ENCODE measurements at regions not wholly inside any gene's neighbourhood (a gene's known extent, or its start where the extent isn't known, plus 50 kb on each side); places are given as distances from the start of the nearest gene placed in this dataset.
"Not testable (repeated sequence)": the region's sequence is repeated elsewhere in the genome, so short reads cannot be mapped to it uniquely, and the experiment has no call there.

DNA sequence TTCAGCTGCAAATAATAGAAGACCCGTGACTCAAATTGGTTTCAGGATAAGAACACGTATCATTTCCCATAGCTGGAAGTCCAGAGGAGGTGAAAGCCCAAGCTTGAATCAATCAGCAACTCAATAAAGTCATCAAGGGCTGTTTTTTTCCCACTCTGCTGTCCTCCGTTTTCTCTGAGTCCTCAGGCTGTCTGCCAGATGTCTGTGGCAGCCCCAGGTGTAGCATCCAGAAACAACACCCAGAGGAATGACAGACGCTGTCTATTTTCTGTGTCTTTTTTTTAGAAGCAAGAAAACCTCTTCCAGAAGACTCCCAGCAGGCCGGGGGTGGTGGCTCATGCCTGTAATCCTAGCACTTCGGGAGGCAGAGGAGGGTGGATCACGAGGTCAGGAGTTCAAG is 204.4 kb downstream of the FAM43A start:
- CTCF ChIA-PET = no interaction called here
- TF ChIP-seq SP1 (IDR thresholded peaks at IDR 0.05) (no peak), BHLHE40 (IDR thresholded peaks at IDR 0.05; ENCODE audit: borderline replicate concordance) (no peak), ARNT (IDR thresholded peaks at IDR 0.05) (no peak), FOXK2 (IDR thresholded peaks at IDR 0.05) (no peak), HDGF (IDR thresholded peaks at IDR 0.05; ENCODE audit: borderline replicate concordance) (no peak), ELF4 (IDR thresholded peaks at IDR 0.05) (no peak), CTBP1 (IDR thresholded peaks at IDR 0.05; ENCODE audit: borderline replicate concordance) (no peak), ZNF384 (IDR thresholded peaks at IDR 0.05) (no peak), FOXM1 (IDR thresholded peaks at IDR 0.05; ENCODE audit: borderline replicate concordance) (no peak), NFRKB (IDR thresholded peaks at IDR 0.05) (no peak), LEF1 (IDR thresholded peaks at IDR 0.05; ENCODE audit: borderline replicate concordance) (no peak), SUZ12 (IDR thresholded peaks at IDR 0.05) (no peak), L3MBTL2 (conservative IDR thresholded peaks at IDR 0.05) (no peak), FOXA1 (IDR thresholded peaks at IDR 0.05) (no peak), TARDBP (IDR thresholded peaks at IDR 0.05) (no peak)
- TF ChIP-seq, protein P1, sequence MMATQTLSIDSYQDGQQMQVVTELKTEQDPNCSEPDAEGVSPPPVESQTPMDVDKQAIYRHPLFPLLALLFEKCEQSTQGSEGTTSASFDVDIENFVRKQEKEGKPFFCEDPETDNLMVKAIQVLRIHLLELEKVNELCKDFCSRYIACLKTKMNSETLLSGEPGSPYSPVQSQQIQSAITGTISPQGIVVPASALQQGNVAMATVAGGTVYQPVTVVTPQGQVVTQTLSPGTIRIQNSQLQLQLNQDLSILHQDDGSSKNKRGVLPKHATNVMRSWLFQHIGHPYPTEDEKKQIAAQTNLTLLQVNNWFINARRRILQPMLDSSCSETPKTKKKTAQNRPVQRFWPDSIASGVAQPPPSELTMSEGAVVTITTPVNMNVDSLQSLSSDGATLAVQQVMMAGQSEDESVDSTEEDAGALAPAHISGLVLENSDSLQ (IDR thresholded peaks at IDR 0.05) = no peak
- POLR2A ChIA-PET = no interaction called here
- DNase-seq (ENCODE audit: extremely low spot score) = no peak

DNA sequence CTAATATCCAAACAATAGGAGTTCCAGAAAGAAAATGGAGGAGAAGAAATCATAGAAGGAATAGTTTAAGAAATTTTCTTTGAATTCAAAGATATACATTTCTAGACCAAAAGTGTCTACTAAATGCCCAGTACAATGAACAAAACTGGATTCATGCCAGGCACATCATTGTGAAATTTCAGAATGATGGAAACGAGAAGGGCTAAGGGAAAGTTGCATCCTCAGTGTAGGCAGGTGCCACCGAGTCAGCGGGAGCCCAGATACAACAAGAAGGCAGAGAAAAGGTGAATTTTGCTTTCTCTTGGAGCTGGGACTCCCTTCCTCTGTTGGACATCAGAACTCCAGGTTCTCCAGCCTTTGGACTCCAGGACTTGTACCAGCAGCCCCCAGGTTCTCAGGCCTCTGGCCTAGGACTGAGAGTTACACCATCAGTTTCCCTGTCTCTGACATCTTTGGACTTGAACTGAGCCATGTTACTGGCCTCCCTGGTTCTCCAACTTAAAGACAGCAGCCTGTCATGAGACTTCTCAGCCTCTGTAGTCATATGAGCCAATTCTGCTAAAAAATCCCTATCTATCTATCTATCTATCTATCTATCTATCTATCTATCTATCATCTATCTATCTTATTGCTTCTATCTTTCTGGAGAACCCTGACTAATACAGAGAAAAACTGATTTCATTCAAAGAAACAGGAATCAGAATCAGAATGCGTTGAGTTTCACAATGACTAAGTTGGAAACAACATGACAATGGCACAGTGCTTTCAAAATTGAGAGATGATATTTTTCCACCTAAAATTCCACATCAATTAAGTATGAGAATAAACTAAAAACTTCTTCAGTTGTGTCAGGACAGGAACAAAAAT is 207.7 kb downstream of the FAM43A start:
- POLR2A ChIA-PET = no interaction called here
- CTCF ChIA-PET = no interaction called here
- DNase-seq (ENCODE audit: extremely low spot score) = no peak
- TF ChIP-seq, protein P1 (IDR thresholded peaks at IDR 0.05) = no peak
- TF ChIP-seq FOXK2 (IDR thresholded peaks at IDR 0.05) (no peak), ELF4 (IDR thresholded peaks at IDR 0.05) (no peak), BHLHE40 (IDR thresholded peaks at IDR 0.05; ENCODE audit: borderline replicate concordance) (no peak), CTBP1 (IDR thresholded peaks at IDR 0.05; ENCODE audit: borderline replicate concordance) (no peak), FOXA1 (IDR thresholded peaks at IDR 0.05) (no peak), HDGF (IDR thresholded peaks at IDR 0.05; ENCODE audit: borderline replicate concordance) (no peak), SP1 (IDR thresholded peaks at IDR 0.05) (no peak), SUZ12 (IDR thresholded peaks at IDR 0.05) (no peak), FOXM1 (IDR thresholded peaks at IDR 0.05; ENCODE audit: borderline replicate concordance) (no peak)

GRCh38 chr3:194894538-194894937 is 208.9 kb downstream of the FAM43A start:
- DNase-seq (ENCODE audit: extremely low spot score) = no peak
- POLR2A ChIA-PET = no interaction called here
- CTCF ChIA-PET = no interaction called here
- TF ChIP-seq L3MBTL2 (conservative IDR thresholded peaks at IDR 0.05) = no peak
- TF ChIP-seq ARNT (IDR thresholded peaks at IDR 0.05) = no peak
- TF ChIP-seq FOXK2 (IDR thresholded peaks at IDR 0.05) = no peak

GRCh38 chr3:194900854-194901522 is 215.3 kb downstream of the FAM43A start:
- POLR2A ChIA-PET = no interaction called here
- TF ChIP-seq LEF1 (IDR thresholded peaks at IDR 0.05; ENCODE audit: borderline replicate concordance) = no peak
- no peak for TF ChIP-seq HDGF (IDR thresholded peaks at IDR 0.05; ENCODE audit: borderline replicate concordance)
- TF ChIP-seq, protein P1 (IDR thresholded peaks at IDR 0.05) = no peak
- TF ChIP-seq NFRKB (IDR thresholded peaks at IDR 0.05) = no peak
- no peak for TF ChIP-seq ELF4 (IDR thresholded peaks at IDR 0.05)
- TF ChIP-seq ARNT (IDR thresholded peaks at IDR 0.05) = no peak
- no peak for TF ChIP-seq FOXK2 (IDR thresholded peaks at IDR 0.05)
- TF ChIP-seq ZNF384 (IDR thresholded peaks at IDR 0.05) = no peak
- TF ChIP-seq FOXM1 (IDR thresholded peaks at IDR 0.05; ENCODE audit: borderline replicate concordance) = no peak
- TF ChIP-seq L3MBTL2 (conservative IDR thresholded peaks at IDR 0.05) = no peak
- TF ChIP-seq SUZ12 (IDR thresholded peaks at IDR 0.05) = no peak
- no peak for DNase-seq (ENCODE audit: extremely low spot score)
- CTCF ChIA-PET = no interaction called here

DNA sequence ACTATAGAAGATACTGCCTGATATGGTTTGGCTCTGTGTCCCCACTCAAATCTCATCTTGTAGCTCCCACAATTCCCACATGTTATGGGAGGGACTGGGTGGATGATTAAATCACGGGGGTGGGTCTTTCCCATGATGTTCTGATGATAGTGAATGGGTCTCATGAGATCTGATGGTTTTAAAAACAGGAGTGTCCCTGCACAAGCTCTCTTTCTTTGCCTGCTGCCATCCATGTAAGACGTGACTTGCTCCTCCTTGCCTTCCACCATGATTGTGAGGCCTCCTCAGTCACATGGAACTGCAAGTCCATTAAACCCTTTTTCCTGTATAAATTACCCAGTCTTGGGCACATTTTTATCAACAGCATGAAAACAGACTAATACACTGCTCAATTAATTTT is 217.8 kb downstream of the FAM43A start:
- DNase-seq (ENCODE audit: extremely low spot score); POLR2A ChIA-PET; CTCF ChIA-PET: not testable (repeated sequence)

DNA sequence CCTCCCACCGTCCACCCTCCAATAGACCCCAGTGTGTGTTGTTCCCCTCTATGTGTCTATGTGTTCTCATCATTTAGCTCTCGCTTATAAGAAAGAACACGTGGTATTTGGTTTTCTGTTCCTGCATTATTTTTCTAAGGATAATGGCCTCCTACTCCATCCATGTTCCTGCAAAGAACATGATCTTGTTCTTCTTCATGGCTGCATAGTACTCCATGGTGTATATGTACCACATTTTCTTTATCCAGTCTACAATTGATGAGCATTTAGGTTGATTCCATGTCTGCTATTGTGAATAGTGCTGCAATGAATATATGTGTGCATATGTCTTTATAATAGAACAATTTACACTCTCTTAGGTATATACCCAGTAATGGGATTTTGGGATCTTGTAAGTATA is 219.3 kb downstream of the FAM43A start:
- CTCF ChIA-PET; DNase-seq (ENCODE audit: extremely low spot score); POLR2A ChIA-PET: not testable (repeated sequence)

GRCh38 chr3:194905696-194906095 is 220.0 kb downstream of the FAM43A start:
- CTCF ChIA-PET = no interaction called here
- no peak for DNase-seq (ENCODE audit: extremely low spot score)
- POLR2A ChIA-PET = no interaction called here
- no peak for TF ChIP-seq CTBP1 (IDR thresholded peaks at IDR 0.05; ENCODE audit: borderline replicate concordance)
- no peak for TF ChIP-seq LEF1 (IDR thresholded peaks at IDR 0.05; ENCODE audit: borderline replicate concordance)
- no peak for TF ChIP-seq FOXK2 (IDR thresholded peaks at IDR 0.05)
- no peak for TF ChIP-seq BHLHE40 (IDR thresholded peaks at IDR 0.05; ENCODE audit: borderline replicate concordance)
- TF ChIP-seq SP1 (IDR thresholded peaks at IDR 0.05) = no peak
- TF ChIP-seq, protein P1 (IDR thresholded peaks at IDR 0.05) = no peak
- no peak for TF ChIP-seq FOXM1 (IDR thresholded peaks at IDR 0.05; ENCODE audit: borderline replicate concordance)
